ENCODE measurements at regions not wholly inside any gene's neighbourhood (a gene's known extent, or its start where the extent isn't known, plus 50 kb on each side); places are given as distances from the start of the nearest gene placed in this dataset.

DNA sequence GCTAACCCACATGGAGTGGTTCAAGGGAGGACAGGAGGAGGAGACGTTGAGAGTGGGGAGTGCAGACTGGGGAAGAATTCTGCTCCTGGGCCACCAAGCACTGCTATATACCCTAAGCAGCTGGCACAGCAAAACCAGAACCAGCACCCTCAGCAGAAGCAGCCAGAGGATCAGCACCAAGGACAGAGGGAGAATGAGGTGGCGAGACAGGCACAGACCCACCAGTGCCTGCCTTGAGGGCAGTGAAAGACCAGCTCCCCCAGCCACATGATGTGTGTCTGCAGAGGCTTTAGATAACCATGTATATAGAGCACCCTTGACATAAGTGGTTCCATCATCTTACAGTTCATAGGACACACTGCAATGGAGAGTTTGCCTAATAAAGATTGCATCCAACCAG is 319.0 kb downstream of the GABRB3 start:
- H3K4me3 ChIP-seq (ENCODE audit: low read depth, low read length) = no peak overlapping the region
- TF ChIP-seq POLR2A (IDR thresholded peaks at IDR 0.05; ENCODE audit: extremely low read depth, insufficient read length) (no peak), MYC (IDR thresholded peaks at IDR 0.05; ENCODE audit: low read depth, low read length) (no peak)
- TF ChIP-seq, protein P1, sequence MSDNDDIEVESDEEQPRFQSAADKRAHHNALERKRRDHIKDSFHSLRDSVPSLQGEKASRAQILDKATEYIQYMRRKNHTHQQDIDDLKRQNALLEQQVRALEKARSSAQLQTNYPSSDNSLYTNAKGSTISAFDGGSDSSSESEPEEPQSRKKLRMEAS (IDR thresholded peaks at IDR 0.05; ENCODE audit: low read depth, low read length) = no peak
- TF ChIP-seq, protein P2, sequence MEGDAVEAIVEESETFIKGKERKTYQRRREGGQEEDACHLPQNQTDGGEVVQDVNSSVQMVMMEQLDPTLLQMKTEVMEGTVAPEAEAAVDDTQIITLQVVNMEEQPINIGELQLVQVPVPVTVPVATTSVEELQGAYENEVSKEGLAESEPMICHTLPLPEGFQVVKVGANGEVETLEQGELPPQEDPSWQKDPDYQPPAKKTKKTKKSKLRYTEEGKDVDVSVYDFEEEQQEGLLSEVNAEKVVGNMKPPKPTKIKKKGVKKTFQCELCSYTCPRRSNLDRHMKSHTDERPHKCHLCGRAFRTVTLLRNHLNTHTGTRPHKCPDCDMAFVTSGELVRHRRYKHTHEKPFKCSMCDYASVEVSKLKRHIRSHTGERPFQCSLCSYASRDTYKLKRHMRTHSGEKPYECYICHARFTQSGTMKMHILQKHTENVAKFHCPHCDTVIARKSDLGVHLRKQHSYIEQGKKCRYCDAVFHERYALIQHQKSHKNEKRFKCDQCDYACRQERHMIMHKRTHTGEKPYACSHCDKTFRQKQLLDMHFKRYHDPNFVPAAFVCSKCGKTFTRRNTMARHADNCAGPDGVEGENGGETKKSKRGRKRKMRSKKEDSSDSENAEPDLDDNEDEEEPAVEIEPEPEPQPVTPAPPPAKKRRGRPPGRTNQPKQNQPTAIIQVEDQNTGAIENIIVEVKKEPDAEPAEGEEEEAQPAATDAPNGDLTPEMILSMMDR (IDR thresholded peaks at IDR 0.05; ENCODE audit: low read depth, low read length) = no peak
- no peak for DNase-seq (ENCODE audit: low read depth)

DNA sequence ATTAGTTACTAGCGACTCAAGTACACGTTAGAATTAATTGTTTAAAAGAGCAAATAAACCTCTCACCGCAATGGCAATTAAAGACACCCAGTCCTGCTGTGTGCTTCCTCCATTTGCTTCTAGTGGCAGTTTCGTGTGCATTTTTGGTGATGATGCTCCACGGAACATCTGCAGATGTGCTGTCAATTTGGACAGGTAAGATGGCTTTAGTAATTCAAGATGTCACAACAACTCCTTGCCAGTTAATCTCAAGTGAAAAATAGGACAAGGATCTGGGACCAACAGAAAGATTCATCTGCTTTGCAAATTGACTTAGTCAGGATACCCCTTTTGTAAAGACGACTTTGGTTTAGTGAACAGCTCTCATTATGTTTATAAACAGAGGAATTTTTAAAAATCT is 320.9 kb downstream of the GABRB3 start:
- no peak for DNase-seq (ENCODE audit: low read depth)
- no peak overlapping the region for H3K4me3 ChIP-seq (ENCODE audit: low read depth, low read length)
- TF ChIP-seq POLR2A (IDR thresholded peaks at IDR 0.05; ENCODE audit: extremely low read depth, insufficient read length) (no peak), MYC (IDR thresholded peaks at IDR 0.05; ENCODE audit: low read depth, low read length) (no peak)
- TF ChIP-seq, protein P1 (IDR thresholded peaks at IDR 0.05; ENCODE audit: low read depth, low read length) = no peak
- TF ChIP-seq, protein P2 (IDR thresholded peaks at IDR 0.05; ENCODE audit: low read depth, low read length) = no peak

- TF ChIP-seq, protein P2 (IDR thresholded peaks at IDR 0.05; ENCODE audit: low read depth, low read length) = no peak
- TF ChIP-seq, protein P1 (IDR thresholded peaks at IDR 0.05; ENCODE audit: low read depth, low read length) = no peak
- TF ChIP-seq MYC (IDR thresholded peaks at IDR 0.05; ENCODE audit: low read depth, low read length) = no peak
- TF ChIP-seq POLR2A (IDR thresholded peaks at IDR 0.05; ENCODE audit: extremely low read depth, insufficient read length) = no peak
- DNase-seq (ENCODE audit: low read depth) = no peak
- no peak overlapping the region for H3K4me3 ChIP-seq (ENCODE audit: low read depth, low read length)
These were observed 323.6 kb downstream of the GABRB3 start for GRCh38 chr15:26449291-26449690.

DNA sequence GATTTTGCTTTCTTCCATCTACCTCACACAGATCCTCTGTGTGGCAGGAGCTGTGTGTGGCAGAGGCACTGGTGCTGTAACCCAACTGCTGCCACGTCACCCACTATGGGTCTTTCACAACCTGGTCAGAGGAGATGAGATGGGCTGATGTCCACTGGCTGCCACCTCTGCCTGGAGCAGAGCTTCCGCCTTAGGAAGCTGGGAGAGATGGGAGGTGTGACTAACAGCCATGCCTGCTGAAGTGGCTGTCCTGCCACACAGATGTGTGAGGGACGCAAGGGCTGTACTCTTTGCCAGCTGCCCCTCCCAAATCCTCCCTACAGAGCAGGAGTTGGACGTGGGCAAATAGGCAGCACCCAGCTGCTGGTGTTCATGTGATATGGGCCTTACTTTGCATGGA is 329.5 kb downstream of the GABRB3 start:
- TF ChIP-seq, protein P1 (IDR thresholded peaks at IDR 0.05; ENCODE audit: low read depth, low read length) = no peak
- TF ChIP-seq POLR2A (IDR thresholded peaks at IDR 0.05; ENCODE audit: extremely low read depth, insufficient read length) = no peak
- TF ChIP-seq MYC (IDR thresholded peaks at IDR 0.05; ENCODE audit: low read depth, low read length) = no peak
- TF ChIP-seq, protein P2 (IDR thresholded peaks at IDR 0.05; ENCODE audit: low read depth, low read length) = no peak
- no peak overlapping the region for H3K4me3 ChIP-seq (ENCODE audit: low read depth, low read length)
- DNase-seq (ENCODE audit: low read depth) = no peak

DNA sequence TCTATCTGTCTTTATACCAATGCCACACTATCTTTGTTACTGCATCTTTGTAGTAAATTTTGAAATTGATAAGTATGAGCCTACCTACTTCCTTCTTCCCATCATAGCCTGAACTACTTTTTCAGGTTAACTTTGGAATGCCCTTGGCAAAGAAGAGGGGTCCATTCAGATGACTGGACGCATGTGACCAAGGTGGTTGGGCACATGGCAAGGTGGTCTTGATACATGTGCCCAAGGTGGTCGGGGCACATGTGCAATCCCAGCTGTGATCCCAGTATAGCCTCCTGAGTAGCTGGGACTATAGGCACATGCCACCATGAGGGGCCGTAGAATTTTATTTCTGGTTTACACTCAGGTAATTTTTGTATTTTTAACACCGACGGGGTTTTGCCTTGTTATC is 330.2 kb downstream of the GABRB3 start:
- DNase-seq (ENCODE audit: low read depth) = no peak
- no peak for TF ChIP-seq MYC (IDR thresholded peaks at IDR 0.05; ENCODE audit: low read depth, low read length)
- TF ChIP-seq, protein P2 (IDR thresholded peaks at IDR 0.05; ENCODE audit: low read depth, low read length) = no peak
- TF ChIP-seq, protein P1 (IDR thresholded peaks at IDR 0.05; ENCODE audit: low read depth, low read length) = no peak
- TF ChIP-seq POLR2A (IDR thresholded peaks at IDR 0.05; ENCODE audit: extremely low read depth, insufficient read length) = no peak

DNA sequence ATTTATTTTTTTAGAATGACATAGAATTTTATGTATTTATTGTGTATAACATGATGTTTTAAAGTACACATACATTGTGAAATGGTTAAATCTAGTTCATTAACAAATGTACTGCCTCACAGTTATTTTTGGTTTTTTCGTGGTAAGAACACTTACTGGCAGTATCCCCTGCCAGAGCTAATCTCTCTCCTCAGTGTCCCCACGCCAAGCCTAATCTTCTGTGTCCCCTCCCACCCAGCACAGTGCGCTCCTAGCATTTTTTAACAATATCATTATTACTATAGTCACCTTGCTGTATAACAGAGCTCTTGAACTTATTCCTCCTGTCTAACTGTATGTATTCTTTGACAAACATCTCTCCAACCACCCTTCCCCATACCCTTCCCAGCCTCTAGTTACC is 333.2 kb downstream of the GABRB3 start:
- DNase-seq (ENCODE audit: low read depth) = no peak
- TF ChIP-seq POLR2A (IDR thresholded peaks at IDR 0.05; ENCODE audit: extremely low read depth, insufficient read length) (no peak), MYC (IDR thresholded peaks at IDR 0.05; ENCODE audit: low read depth, low read length) (no peak)
- TF ChIP-seq, protein P1 (IDR thresholded peaks at IDR 0.05; ENCODE audit: low read depth, low read length) = no peak
- TF ChIP-seq, protein P2 (IDR thresholded peaks at IDR 0.05; ENCODE audit: low read depth, low read length) = no peak

More for the DNA sequence above, 330.2 kb downstream of the GABRB3 start:
- no peak overlapping the region for H3K4me3 ChIP-seq (ENCODE audit: low read depth, low read length)

More for the DNA sequence above, 333.2 kb downstream of the GABRB3 start:
- H3K4me3 ChIP-seq (ENCODE audit: low read depth, low read length) = no peak overlapping the region
